B cell (primary cell): ENCODE measurements at regions not wholly inside any gene's neighbourhood (a gene's known extent, or its start where the extent isn't known, plus 50 kb on each side); places are given as distances from the start of the nearest gene placed in this dataset.

Experiments used
- ATAC-seq: fragments of 200-7000 bp; cut with Tn5 transposase; one replicate; pipeline ENCODE4 v1.10.0; 2021; ENCODE audit warnings: low read depth, mild to moderate bottlenecking, moderate number of reproducible peaks, moderate library complexity
- CTCF ChIA-PET: fragments of 350-600 bp; sonication (Branson Sonifier 250); formaldehyde crosslinking; loops from one replicate; lab custom pipeline; 2021; ENCODE audit warnings: antibody characterized with exemption, inconsistent platforms; lab: Charles Lee
- POLR2A ChIA-PET: fragments of 350-600 bp; sonication (Branson Sonifier 250); formaldehyde crosslinking; loops from one replicate; lab custom pipeline; 2021; ENCODE audit warnings: antibody characterized with exemption; lab: Charles Lee
- DNase-seq: peaks from one replicate; pipeline ENCODE4 v3.0.0; 2013
- H2AFZ ChIP-seq: 2 replicates; pipeline ENCODE4 v1.6.1; 2012; ENCODE audit warnings: mild to moderate bottlenecking, low read depth, low read length; ENCODE audit not compliant: insufficient read depth, poor library complexity, severe bottlenecking
- H3K27ac ChIP-seq, 2 donors: 1 replicate in 1 of 2; 2 replicates in 1 of 2; pipeline ENCODE4 v1.5.1; 2012 to 2013; ENCODE audit warnings: low read length in 2 of 2, mild to moderate bottlenecking in 2 of 2, moderate library complexity in 1 of 2
- H3K27me3 ChIP-seq, 4 experiments: fragments of 200-600 bp in 1 of 4; sonication (generic) in 1 of 4; replicated peaks in 1 of 4; 1 replicate in 2 of 4; 2 replicates in 2 of 4; pipeline versions ENCODE4 v1.6.1 to v1.7.0; 2013 to 2016; ENCODE audit warnings: low read length in 3 of 4, mild to moderate bottlenecking in 2 of 4, mixed read lengths in 1 of 4, moderate library complexity in 1 of 4; ENCODE audit not compliant: insufficient read depth in 4 of 4, control insufficient read depth in 3 of 4; ENCODE audit errors: control extremely low read depth in 1 of 4
- H3K36me3 ChIP-seq, 2 experiments: replicated peaks in 1 of 2; 1 replicate in 1 of 2; 2 replicates in 1 of 2; pipeline versions ENCODE4 v1.6.1 to v1.7.1; 2013; ENCODE audit warnings: low read length in 1 of 2; ENCODE audit not compliant: insufficient read depth in 2 of 2, control insufficient read depth in 1 of 2; ENCODE audit errors: control extremely low read depth in 1 of 2, extremely low read depth in 1 of 2
- H3K4me1 ChIP-seq, 2 donors: fragments of 200-600 bp in 1 of 2; sonication (generic) in 1 of 2; 1 replicate in 1 of 2; 2 replicates in 1 of 2; pipeline versions ENCODE4 v1.5.1 to v1.6.1; 2013 to 2017; ENCODE audit warnings: low read length in 2 of 2; ENCODE audit not compliant: control insufficient read depth in 2 of 2, insufficient read depth in 2 of 2
- H3K4me2 ChIP-seq: replicated peaks from 2 replicates; pipeline ENCODE3; 2012; ENCODE audit warnings: mild to moderate bottlenecking, low read depth, low read length; ENCODE audit not compliant: poor library complexity, severe bottlenecking
- H3K4me3 ChIP-seq, 5 experiments: fragments of 200-600 bp in 1 of 5; sonication (generic) in 1 of 5; 1 replicate in 3 of 5; 2 replicates in 2 of 5; pipeline versions ENCODE4 v1.5.1 to v1.7.0; 2011 to 2016; ENCODE audit warnings: low read length in 4 of 5, mild to moderate bottlenecking in 4 of 5, low read depth in 2 of 5, control low read depth in 1 of 5, moderate library complexity in 1 of 5; ENCODE audit not compliant: insufficient read depth in 1 of 5; ENCODE audit errors: control extremely low read depth in 1 of 5, extremely low read depth in 1 of 5
- H3K79me2 ChIP-seq: fragments of 200-600 bp; sonication (generic); one replicate; pipeline ENCODE4 v1.6.0; 2016; ENCODE audit warnings: low read length; ENCODE audit not compliant: control insufficient read depth, insufficient read depth
- H3K9ac ChIP-seq: fragments of 200-600 bp; sonication (generic); 2 replicates; pipeline ENCODE4 v1.6.1; 2017; ENCODE audit warnings: mild to moderate bottlenecking, low read length, moderate library complexity
- H3K9me3 ChIP-seq, 3 donors: one replicate each; pipeline versions ENCODE4 v1.6.1 to v1.7.1; 2013; ENCODE audit warnings: low read length in 2 of 3; ENCODE audit not compliant: control insufficient read depth in 2 of 3, insufficient read depth in 1 of 3; ENCODE audit errors: control extremely low read depth in 1 of 3
- H4K20me1 ChIP-seq: 2 replicates; pipeline ENCODE4 v1.6.0; 2012; ENCODE audit warnings: mild to moderate bottlenecking, low read length; ENCODE audit not compliant: insufficient read depth, control insufficient read depth, poor library complexity, severe bottlenecking
- H3K27ac Mint-ChIP-seq: one replicate; pipeline ENCODE4 v1.8.0; 2021; ENCODE audit warnings: mixed read lengths
- H3K27me3 Mint-ChIP-seq: one replicate; pipeline ENCODE4 v1.8.0; 2021; ENCODE audit warnings: mixed read lengths
- H3K4me1 Mint-ChIP-seq: one replicate; pipeline ENCODE4 v1.8.0; 2021; ENCODE audit warnings: mixed read lengths
- H3K4me3 Mint-ChIP-seq: one replicate; pipeline ENCODE4 v1.8.0; 2021; ENCODE audit warnings: mixed read lengths
- H3K9me3 Mint-ChIP-seq: one replicate; pipeline ENCODE4 v1.8.0; 2022; ENCODE audit warnings: mixed read lengths; ENCODE audit not compliant: insufficient read depth
- EZH2 ChIP-seq: IDR thresholded peaks from 2 replicates; pipeline ENCODE4 v1.6.1; 2012; ENCODE audit warnings: borderline replicate concordance, low read depth, mild to moderate bottlenecking, moderate library complexity, low read length; ENCODE audit not compliant: insufficient read depth, poor library complexity, severe bottlenecking
- WGBS: methylation state at CpG from one replicate; pipeline ENCODE4 v1.1.5; 2013; ENCODE audit warnings: missing lambda C conversion rate; ENCODE audit not compliant: insufficient coverage; 5-methylcytosine and 5-hydroxymethylcytosine counted together
- intact Hi-C: fragments of 100-400 bp; cut with micrococcal nuclease; formaldehyde crosslinking; loops from one replicate; pipeline ENCODE4 v1.10.0; 2022
- TF ChIP-seq, protein P1 (sequence below): fragments of 200-600 bp; IDR thresholded peaks from one replicate; pipeline ENCODE4 v1.8.0; 2022; ENCODE audit warnings: antibody characterized with exemption, mild to moderate bottlenecking

DNA sequence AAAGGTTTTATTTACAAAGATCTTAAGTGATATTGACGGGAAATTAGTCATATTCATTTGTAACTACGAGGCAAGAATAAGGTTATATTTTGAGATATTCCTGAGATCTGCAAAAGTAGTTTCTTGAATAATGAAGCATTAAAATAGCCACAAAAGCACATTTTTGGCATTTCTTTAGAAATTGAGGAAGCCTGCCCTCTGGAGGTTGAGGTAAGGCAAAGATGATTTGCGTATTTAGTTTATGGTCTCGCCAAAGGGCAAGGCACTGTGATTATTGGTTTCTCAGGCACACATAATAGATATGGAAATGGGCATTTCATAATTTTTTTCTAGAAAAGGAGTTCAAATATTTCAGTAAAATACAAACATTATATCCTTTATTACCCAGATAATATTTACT lies 143.7 kb upstream of the RPRM start:
- intact Hi-C loops = no loop called here
- no peaks in the 10 kb centered on the region for H3K27me3 ChIP-seq
- no peak overlapping the region for H3K27ac ChIP-seq
- H3K4me2 ChIP-seq = no peak overlapping the region
- peaks cover 6% of the 10 kb centered on the region for H3K9me3 Mint-ChIP-seq
- no peak overlapping the region for H3K4me3 Mint-ChIP-seq
- no peak overlapping the region for H3K4me3 ChIP-seq
- POLR2A ChIA-PET = no interaction called here
- H3K9me3 ChIP-seq = peaks cover 0 to 5% (median 0%) of the 10 kb centered on the region in 3 donors
- WGBS = no CpG with 5 or more reads among the region's 4 CpGs
- H3K4me1 Mint-ChIP-seq = no peaks in the 10 kb centered on the region
- H3K27me3 Mint-ChIP-seq = no peaks in the 10 kb centered on the region
- H4K20me1 ChIP-seq = no peaks in the 10 kb centered on the region
- CTCF ChIA-PET = no interaction called here
- no peak overlapping the region for H3K9ac ChIP-seq
- no peaks in the 10 kb centered on the region for H3K36me3 ChIP-seq
- H3K4me1 ChIP-seq = no peaks in the 10 kb centered on the region
- TF ChIP-seq, protein P1, sequence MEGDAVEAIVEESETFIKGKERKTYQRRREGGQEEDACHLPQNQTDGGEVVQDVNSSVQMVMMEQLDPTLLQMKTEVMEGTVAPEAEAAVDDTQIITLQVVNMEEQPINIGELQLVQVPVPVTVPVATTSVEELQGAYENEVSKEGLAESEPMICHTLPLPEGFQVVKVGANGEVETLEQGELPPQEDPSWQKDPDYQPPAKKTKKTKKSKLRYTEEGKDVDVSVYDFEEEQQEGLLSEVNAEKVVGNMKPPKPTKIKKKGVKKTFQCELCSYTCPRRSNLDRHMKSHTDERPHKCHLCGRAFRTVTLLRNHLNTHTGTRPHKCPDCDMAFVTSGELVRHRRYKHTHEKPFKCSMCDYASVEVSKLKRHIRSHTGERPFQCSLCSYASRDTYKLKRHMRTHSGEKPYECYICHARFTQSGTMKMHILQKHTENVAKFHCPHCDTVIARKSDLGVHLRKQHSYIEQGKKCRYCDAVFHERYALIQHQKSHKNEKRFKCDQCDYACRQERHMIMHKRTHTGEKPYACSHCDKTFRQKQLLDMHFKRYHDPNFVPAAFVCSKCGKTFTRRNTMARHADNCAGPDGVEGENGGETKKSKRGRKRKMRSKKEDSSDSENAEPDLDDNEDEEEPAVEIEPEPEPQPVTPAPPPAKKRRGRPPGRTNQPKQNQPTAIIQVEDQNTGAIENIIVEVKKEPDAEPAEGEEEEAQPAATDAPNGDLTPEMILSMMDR = no peak
- TF ChIP-seq EZH2 = no peak
- DNase-seq (no peak), ATAC-seq (no peak)
- no peak overlapping the region for H3K27ac Mint-ChIP-seq
- H3K79me2 ChIP-seq = no peaks in the 10 kb centered on the region
- H2AFZ ChIP-seq = no peak overlapping the region

DNA sequence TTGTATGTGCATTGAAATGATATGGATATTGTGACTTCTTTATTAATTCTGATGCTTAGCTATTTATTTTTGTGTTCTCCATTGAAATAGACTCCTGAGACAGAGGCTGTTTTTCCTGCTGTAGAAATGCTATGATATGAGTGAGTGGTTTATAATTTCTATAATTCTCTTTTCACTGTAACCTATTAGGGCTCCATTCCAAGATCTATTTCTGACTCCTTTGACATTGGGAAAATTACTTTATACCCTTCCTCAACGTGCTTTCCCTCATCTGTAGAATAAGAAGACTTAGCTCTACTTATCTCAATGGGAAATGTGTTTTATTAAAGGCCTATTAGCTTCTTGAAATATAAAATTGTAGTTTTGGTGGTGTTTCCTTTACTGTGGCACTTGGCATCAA lies 144.5 kb upstream of the RPRM start:
- no CpG with 5 or more reads among the region's 1 CpG for WGBS
- ATAC-seq = no peak
- H3K4me1 ChIP-seq = no peaks in the 10 kb centered on the region

More for the DNA sequence above, 144.5 kb upstream of the RPRM start:
- no peak overlapping the region for H3K9ac ChIP-seq
- Mint-ChIP-seq H3K4me1 (no peaks in the 10 kb centered on the region), H3K4me3 (no peak overlapping the region), H3K27ac (no peak overlapping the region), H3K27me3 (no peaks in the 10 kb centered on the region), H3K9me3 (peaks cover 6% of the 10 kb centered on the region)
- no peaks in the 10 kb centered on the region for H3K79me2 ChIP-seq
- no peak overlapping the region for H3K27ac ChIP-seq
- H3K4me3 ChIP-seq = no peak overlapping the region
- TF ChIP-seq, protein P1 = no peak
- no peak for TF ChIP-seq EZH2
- H3K4me2 ChIP-seq = no peak overlapping the region
- H2AFZ ChIP-seq = no peak overlapping the region
- ChIA-PET POLR2A (no interaction called here), CTCF (no interaction called here)
- no peak for DNase-seq
- H3K9me3 ChIP-seq = peaks cover 0 to 5% (median 0%) of the 10 kb centered on the region in 3 donors
- H4K20me1 ChIP-seq = no peaks in the 10 kb centered on the region
- no peaks in the 10 kb centered on the region for H3K36me3 ChIP-seq
- intact Hi-C loops = no loop called here
- no peaks in the 10 kb centered on the region for H3K27me3 ChIP-seq
